GM23338 (cell line): ENCODE measurements at regions not wholly inside any gene's neighbourhood (a gene's known extent, or its start where the extent isn't known, plus 50 kb on each side); places are given as distances from the start of the nearest gene placed in this dataset.

Experiments
- ATAC-seq: fragments of 200-7000 bp; cut with Tn5 transposase; 3 replicates; pipeline ENCODE4 v1.9.1; 2020
- DNase-seq: peaks from one replicate; pipeline ENCODE4 v3.0.0-alpha.2; 2015; ENCODE audit warnings: low spot score
- H2AFZ ChIP-seq: fragments of 200-600 bp; sonication (generic); 2 replicates; pipeline ENCODE4 v1.8.0; 2016; ENCODE audit warnings: antibody characterized with exemption, mild to moderate bottlenecking, moderate library complexity
- H3F3A ChIP-seq: fragments of 200-600 bp; sonication (generic); replicated peaks from 2 replicates; pipeline ENCODE4 v1.8.0; 2017; ENCODE audit warnings: antibody characterized with exemption, mixed run types, low read depth
- H3K27ac ChIP-seq: fragments of 200-600 bp; sonication (generic); 2 replicates; pipeline ENCODE4 v1.6.1; 2016; ENCODE audit warnings: low read depth
- H3K27me3 ChIP-seq: fragments of 200-600 bp; sonication (generic); 2 replicates; pipeline ENCODE4 v1.8.0; 2016; ENCODE audit warnings: mild to moderate bottlenecking, mixed run types, moderate library complexity; ENCODE audit not compliant: insufficient read depth
- H3K36me3 ChIP-seq: fragments of 200-600 bp; sonication (generic); 2 replicates; pipeline ENCODE4 v1.8.0; 2016; ENCODE audit warnings: mild to moderate bottlenecking; ENCODE audit not compliant: insufficient read depth
- H3K4me1 ChIP-seq: fragments of 200-600 bp; sonication (generic); 2 replicates; pipeline ENCODE4 v1.8.0; 2016; ENCODE audit warnings: mild to moderate bottlenecking, moderate library complexity; ENCODE audit not compliant: insufficient read depth
- H3K4me2 ChIP-seq: fragments of 200-600 bp; sonication (generic); 2 replicates; pipeline ENCODE4 v1.7.1; 2017; ENCODE audit warnings: mixed run types
- H3K4me3 ChIP-seq: fragments of 200-600 bp; sonication (generic); 2 replicates; pipeline ENCODE4 v1.6.1; 2016; ENCODE audit warnings: mixed run types
- H3K79me2 ChIP-seq: fragments of 200-600 bp; sonication (generic); replicated peaks from 2 replicates; pipeline ENCODE4 v1.8.0; 2017; ENCODE audit warnings: mild to moderate bottlenecking; ENCODE audit not compliant: insufficient read depth
- H3K9me2 ChIP-seq: fragments of 200-600 bp; sonication (generic); 2 replicates; pipeline ENCODE4 v1.8.0; 2017; ENCODE audit not compliant: insufficient read depth
- H4K20me1 ChIP-seq: fragments of 200-600 bp; sonication (generic); replicated peaks from 2 replicates; pipeline ENCODE4 v1.8.0; 2017; ENCODE audit warnings: mild to moderate bottlenecking; ENCODE audit not compliant: insufficient read depth
- H3K27ac Mint-ChIP-seq: 2 replicates; pipeline ENCODE4 v1.8.0; 2020; ENCODE audit warnings: inconsistent platforms, mild to moderate bottlenecking, moderate library complexity, mixed read lengths
- H3K27me3 Mint-ChIP-seq: 3 replicates; pipeline ENCODE4 v1.8.0; 2022; ENCODE audit warnings: low read depth, mild to moderate bottlenecking, moderate library complexity, mixed read lengths, inconsistent platforms; ENCODE audit not compliant: insufficient read depth, poor library complexity
- H3K36me3 Mint-ChIP-seq: 3 replicates; pipeline ENCODE4 v1.8.0; 2021; ENCODE audit warnings: low read depth, mild to moderate bottlenecking, inconsistent platforms, moderate library complexity, mixed read lengths
- H3K4me1 Mint-ChIP-seq: 3 replicates; pipeline ENCODE4 v1.8.0; 2020; ENCODE audit warnings: mild to moderate bottlenecking, inconsistent platforms, mixed read lengths
- H3K4me3 Mint-ChIP-seq: 3 replicates; pipeline ENCODE4 v1.8.0; 2021; ENCODE audit warnings: moderate library complexity, mild to moderate bottlenecking, inconsistent platforms, mixed read lengths
- H3K9me3 Mint-ChIP-seq: 3 replicates; pipeline ENCODE4 v1.8.0; 2020; ENCODE audit warnings: moderate library complexity, mild to moderate bottlenecking, inconsistent platforms, mixed read lengths
- CREB1 ChIP-seq: fragments of 250-450 bp; sonication (Bioruptor Pico); IDR thresholded peaks from 2 replicates; pipeline ENCODE4 v1.5.0; 2020; ENCODE audit warnings: low read depth, mild to moderate bottlenecking, moderate library complexity
- EZH2 ChIP-seq: fragments of 200-600 bp; sonication (generic); IDR thresholded peaks from one replicate; pipeline ENCODE4 v1.8.0; 2017; ENCODE audit warnings: antibody characterized with exemption, mild to moderate bottlenecking, low read depth; ENCODE audit not compliant: unreplicated experiment
- EZH2phosphoT487 ChIP-seq: fragments of 200-600 bp; sonication (generic); IDR thresholded peaks from one replicate; pipeline ENCODE4 v1.8.1; 2018; ENCODE audit warnings: antibody characterized with exemption; ENCODE audit not compliant: unreplicated experiment
- JUNB ChIP-seq: IDR thresholded peaks from one replicate; pipeline ENCODE4 v1.6.1; 2016; ENCODE audit warnings: antibody characterized with exemption; ENCODE audit not compliant: unreplicated experiment
- NANOG ChIP-seq: IDR thresholded peaks from 2 replicates; pipeline ENCODE4 v1.6.1; 2016; ENCODE audit warnings: antibody characterized with exemption, borderline replicate concordance
- POLR2AphosphoS5 ChIP-seq: IDR thresholded peaks from 2 replicates; pipeline ENCODE4 v1.6.1; 2016; ENCODE audit warnings: antibody characterized with exemption, low read depth
- REST ChIP-seq: IDR thresholded peaks from one replicate; pipeline ENCODE4 v1.6.1; 2018; ENCODE audit warnings: antibody characterized with exemption; ENCODE audit not compliant: unreplicated experiment
- STAT1 ChIP-seq: IDR thresholded peaks from one replicate; pipeline ENCODE4 v1.6.1; 2016; ENCODE audit warnings: antibody characterized with exemption; ENCODE audit not compliant: unreplicated experiment
- ZNF114 ChIP-seq: fragments of 250-450 bp; sonication (Bioruptor Pico); IDR thresholded peaks from 2 replicates; pipeline ENCODE4 v1.5.0; 2020; ENCODE audit warnings: mild to moderate bottlenecking, moderate library complexity
- ZNF331 ChIP-seq: fragments of 250-450 bp; sonication (Bioruptor Pico); IDR thresholded peaks from 2 replicates; pipeline ENCODE4 v1.5.0; 2020; ENCODE audit warnings: low read depth, mild to moderate bottlenecking, moderate library complexity
- ZNF462 ChIP-seq: fragments of 250-450 bp; sonication (Bioruptor Pico); IDR thresholded peaks from 2 replicates; pipeline ENCODE4 v1.5.0; 2020; ENCODE audit warnings: mild to moderate bottlenecking, moderate library complexity

DNA sequence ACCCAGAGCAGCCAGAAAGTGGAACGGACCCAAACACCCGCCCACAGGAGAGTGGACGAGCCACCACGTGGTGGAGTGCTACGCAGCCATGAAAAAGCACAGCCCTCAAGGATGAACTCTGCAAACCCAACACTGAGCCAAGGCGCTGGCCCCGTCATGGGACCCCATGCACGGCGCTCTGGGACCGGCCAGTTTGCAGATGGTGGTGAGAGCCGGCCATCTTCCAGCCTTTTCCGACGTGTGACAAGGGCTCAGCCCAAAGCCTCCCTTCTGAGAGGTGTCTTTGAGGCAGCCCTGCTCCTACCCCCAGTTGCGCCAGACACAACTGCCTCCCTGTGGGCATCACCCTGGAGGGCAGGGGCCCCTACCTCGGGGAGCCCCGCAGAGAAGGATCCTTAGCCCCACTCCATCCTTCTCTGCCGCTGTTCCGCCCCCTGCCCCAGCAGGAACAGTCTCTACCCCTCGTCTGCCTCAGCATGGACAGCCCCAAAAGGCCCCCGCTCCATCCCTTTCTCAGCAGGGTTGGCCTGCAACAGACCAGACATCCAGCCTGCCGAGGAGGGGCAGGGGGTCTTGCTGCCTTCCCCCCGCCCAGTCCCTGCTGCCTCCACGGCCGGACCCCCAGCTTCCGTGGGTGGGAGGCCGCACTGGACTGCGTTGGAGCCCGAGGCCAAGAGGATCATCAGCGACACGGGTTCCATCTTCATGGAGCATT, 75.7 kb downstream of the MICALL2 start (continued):
- TF ChIP-seq REST: no peak
- TF ChIP-seq EZH2phosphoT487: no peak
- TF ChIP-seq EZH2: no peak
- TF ChIP-seq ZNF331 (CRISPR knock-in tag): no peak
- no peak for TF ChIP-seq CREB1
- no peak for TF ChIP-seq NANOG

GRCh38 chr7:1384113-1384415, 75.2 kb downstream of the MICALL2 start:
- Mint-ChIP-seq H3K4me1 (no peaks in the 10 kb centered on the region), H3K27ac (no peak overlapping the region), H3K4me3 (no peak overlapping the region), H3K27me3 (peaks cover 9% of the 10 kb centered on the region), H3K36me3 (no peaks in the 10 kb centered on the region), H3K9me3 (no peaks in the 10 kb centered on the region)
- Histone ChIP-seq H2AFZ (no peak overlapping the region), H3K27ac (no peak overlapping the region), H3K79me2 (no peaks in the 10 kb centered on the region), H3K9me2 (no peaks in the 10 kb centered on the region), H4K20me1 (no peaks in the 10 kb centered on the region), H3K4me1 (no peaks in the 10 kb centered on the region), H3K4me3 (no peak overlapping the region), H3K27me3 (no peaks in the 10 kb centered on the region), H3K36me3 (no peaks in the 10 kb centered on the region), H3K4me2 (no peak overlapping the region), H3F3A (no peaks in the 10 kb centered on the region)
- DNase-seq: no peak
- ATAC-seq: no peak
- TF ChIP-seq ZNF114 (CRISPR knock-in tag) (no peak), ZNF462 (CRISPR knock-in tag) (no peak), POLR2AphosphoS5 (no peak), STAT1 (no peak), REST (no peak), JUNB (no peak), ZNF331 (CRISPR knock-in tag) (no peak), NANOG (no peak), CREB1 (no peak)
